ENCODE measurements at regions not wholly inside any gene's neighbourhood (a gene's known extent, or its start where the extent isn't known, plus 50 kb on each side); places are given as distances from the start of the nearest gene placed in this dataset.

DNA sequence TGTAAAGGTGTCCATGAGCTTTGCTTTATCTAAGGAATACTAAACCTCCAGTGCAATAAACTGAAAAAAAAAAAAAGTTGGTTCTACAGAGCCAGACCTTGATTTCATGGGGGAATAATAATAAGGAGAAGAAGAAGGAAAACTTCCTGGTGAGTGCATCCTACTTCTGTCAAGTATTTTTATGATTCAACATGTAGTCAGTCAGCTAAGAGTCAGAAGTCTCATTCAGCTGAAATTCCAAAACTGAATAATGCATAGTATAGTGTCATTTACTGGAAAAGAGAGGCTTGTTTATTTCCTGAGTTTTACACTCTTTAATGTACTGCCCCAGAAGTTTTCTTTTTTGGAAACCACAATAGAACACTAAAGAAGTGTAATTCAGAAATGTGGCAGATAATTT lies 77.8 kb upstream of the TACR1 start:
- TF ChIP-seq, protein P1, sequence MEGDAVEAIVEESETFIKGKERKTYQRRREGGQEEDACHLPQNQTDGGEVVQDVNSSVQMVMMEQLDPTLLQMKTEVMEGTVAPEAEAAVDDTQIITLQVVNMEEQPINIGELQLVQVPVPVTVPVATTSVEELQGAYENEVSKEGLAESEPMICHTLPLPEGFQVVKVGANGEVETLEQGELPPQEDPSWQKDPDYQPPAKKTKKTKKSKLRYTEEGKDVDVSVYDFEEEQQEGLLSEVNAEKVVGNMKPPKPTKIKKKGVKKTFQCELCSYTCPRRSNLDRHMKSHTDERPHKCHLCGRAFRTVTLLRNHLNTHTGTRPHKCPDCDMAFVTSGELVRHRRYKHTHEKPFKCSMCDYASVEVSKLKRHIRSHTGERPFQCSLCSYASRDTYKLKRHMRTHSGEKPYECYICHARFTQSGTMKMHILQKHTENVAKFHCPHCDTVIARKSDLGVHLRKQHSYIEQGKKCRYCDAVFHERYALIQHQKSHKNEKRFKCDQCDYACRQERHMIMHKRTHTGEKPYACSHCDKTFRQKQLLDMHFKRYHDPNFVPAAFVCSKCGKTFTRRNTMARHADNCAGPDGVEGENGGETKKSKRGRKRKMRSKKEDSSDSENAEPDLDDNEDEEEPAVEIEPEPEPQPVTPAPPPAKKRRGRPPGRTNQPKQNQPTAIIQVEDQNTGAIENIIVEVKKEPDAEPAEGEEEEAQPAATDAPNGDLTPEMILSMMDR (IDR thresholded peaks at IDR 0.05; ENCODE audit: low read depth, low read length) = no peak
- TF ChIP-seq MYC (IDR thresholded peaks at IDR 0.05; ENCODE audit: low read depth, low read length) (no peak), POLR2A (IDR thresholded peaks at IDR 0.05; ENCODE audit: extremely low read depth, insufficient read length) (no peak)
